D721Med (cell line): ENCODE measurements at regions not wholly inside any gene's neighbourhood (a gene's known extent, or its start where the extent isn't known, plus 50 kb on each side); places are given as distances from the start of the nearest gene placed in this dataset.

Experiments used
- DNase-seq: peaks from one replicate; pipeline ENCODE4 v3.0.0; 2011; ENCODE audit warnings: low spot score; ENCODE audit not compliant: insufficient read length
- FAIRE-seq: peaks from 2 replicates; lab custom pipeline; 2011; peaks lifted over from hg19 to GRCh38; lab: Jason Lieb, UNC
- CTCF ChIP-seq: IDR thresholded peaks from 2 replicates; pipeline ENCODE4 v1.5.1; 2012; ENCODE audit warnings: mild to moderate bottlenecking, control low read depth; ENCODE audit not compliant: insufficient read depth; ENCODE audit errors: missing control alignments

DNA sequence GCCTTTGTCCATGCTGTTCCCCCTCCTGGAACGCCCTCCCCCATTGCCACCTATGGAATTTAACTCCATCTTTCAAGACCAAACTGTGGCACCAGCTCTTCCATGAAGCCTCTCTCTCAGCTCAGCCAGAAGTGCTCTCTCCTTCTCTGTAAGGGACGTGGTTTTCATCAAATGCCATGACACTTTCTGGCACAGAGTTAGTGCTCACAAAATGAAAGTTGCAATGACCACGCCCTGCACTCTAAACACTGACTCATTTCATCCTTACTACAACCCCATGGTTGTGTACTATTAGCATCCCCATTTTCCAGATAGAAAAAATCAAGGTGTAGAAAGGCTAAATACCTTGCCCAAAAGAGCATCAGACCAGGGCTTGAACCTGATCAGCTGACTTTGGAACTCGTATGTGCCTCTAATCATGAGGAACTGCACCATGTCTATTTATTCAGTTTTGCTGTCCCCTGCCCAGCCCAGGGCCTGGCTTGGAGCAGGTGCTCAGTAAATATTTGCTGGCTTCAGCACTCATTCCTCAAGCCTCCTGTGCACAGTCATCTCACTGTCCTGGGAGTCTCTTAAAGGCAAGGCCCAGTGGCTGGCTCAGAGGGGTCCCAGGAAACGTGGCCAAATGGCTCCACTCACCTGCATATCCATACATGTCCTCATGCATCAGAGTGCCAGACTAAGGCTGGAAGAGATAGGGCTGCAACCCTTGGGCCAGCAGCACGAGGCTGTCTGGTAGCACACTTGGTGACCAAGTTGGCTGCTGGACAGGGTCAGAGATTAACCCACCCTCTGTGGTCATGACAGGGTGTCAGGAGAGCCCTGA, 77.9 kb downstream of the MRPL14 start:
- DNase-seq: no peak
- FAIRE-seq: no peak
- TF ChIP-seq CTCF: no peak

DNA sequence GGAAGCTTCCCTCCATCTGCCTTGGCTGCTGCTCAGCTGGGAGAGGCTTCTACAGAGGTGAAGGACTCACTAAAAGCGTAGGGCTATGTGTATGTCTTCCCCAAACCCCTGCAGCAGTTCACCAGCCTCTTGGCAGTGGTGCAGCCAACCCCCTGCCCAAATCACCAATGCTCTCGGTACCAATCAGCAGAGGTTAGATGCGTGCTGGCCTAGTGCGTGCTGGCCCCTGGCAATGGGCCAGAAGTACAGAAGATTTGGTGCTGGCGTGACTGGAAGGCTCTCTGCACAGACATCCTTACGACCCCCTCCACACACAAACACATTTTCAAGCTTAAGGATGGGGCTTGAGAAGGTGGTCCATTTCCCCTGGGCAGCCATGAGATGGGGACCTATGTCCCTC, 79.0 kb downstream of the MRPL14 start:
- TF ChIP-seq CTCF: no peak
- no peak for DNase-seq
- no peak for FAIRE-seq

DNA sequence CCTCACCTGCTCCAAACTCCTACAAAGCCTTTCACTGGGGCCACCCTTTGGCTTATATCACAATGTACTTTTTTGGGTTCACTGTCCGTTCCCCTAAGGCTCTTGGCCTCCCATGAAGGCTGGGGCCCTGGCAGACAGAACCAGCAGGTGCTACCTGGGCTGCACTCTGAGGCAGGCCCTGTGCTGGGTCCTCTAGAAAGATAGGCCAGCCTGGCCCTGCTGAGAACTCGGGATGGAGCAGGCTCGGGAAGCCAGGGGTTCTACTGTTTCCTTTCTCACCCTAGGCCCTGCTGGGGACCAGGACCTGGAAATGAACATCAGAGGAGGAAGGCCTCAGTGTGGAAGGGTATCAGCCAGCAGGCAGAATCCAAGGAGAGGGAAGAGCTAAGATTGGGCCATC, 79.5 kb downstream of the MRPL14 start:
- DNase-seq (no peak), FAIRE-seq (no peak)
- TF ChIP-seq CTCF: no peak

DNA sequence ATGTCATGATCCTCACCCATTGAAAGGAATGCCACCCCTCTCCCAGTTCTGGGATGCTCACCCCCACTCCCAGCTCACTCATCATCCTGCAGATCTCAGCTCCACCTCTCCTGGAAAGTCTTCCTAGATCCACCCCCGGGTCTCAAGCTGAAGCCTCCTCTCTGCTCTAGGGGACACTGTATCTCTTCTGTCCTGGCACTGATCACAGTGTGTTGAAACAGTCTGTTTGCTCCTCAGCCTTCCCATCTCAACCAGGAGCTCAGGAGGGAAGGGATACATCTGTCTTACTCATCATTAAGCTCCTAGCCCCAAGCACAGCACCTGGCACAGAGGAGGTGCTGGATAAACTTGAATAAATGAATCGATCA, 80.1 kb downstream of the MRPL14 start:
- TF ChIP-seq CTCF: no peak
- FAIRE-seq (no peak), DNase-seq (no peak)

DNA sequence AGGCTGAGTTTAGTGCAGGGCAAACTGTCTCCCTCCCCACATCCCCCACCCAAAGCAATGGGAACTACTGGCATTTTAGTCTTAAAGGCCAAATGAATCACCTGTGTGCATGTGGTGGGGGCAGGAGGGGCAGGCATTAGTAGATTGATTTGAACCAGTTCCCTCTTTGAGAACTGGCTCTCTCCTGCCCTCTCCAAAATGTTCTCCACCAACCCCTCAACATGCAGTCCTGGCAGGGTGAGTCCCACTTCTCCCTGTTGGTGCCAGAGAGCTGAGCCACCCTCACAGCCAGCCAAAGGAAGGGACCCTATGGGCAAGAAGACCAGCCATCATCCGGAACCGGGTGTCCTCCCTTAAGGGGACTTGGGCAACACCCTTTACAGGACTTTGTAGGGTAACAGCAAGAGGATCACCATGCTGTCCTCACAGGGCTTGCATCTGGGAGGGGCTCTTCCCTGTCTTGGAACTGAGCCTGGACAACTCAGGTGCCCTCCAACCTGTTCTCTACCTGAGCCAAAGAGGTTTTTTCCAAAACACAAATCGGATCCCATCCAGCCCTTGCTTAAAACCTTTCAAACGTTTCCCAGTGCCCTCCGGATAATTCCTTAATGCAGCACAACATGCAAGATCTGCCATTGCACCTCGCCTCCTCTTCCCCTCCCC, 80.6 kb downstream of the MRPL14 start:
- TF ChIP-seq CTCF: no peak
- no peak for FAIRE-seq
- no peak for DNase-seq

- no peak for DNase-seq
- no peak for TF ChIP-seq CTCF
- FAIRE-seq: no peak
Measured at GRCh38 chr6:44045672-44046015, 81.6 kb downstream of the MRPL14 start.

GRCh38 chr6:44044940-44045671, 82.1 kb downstream of the MRPL14 start:
- no peak for TF ChIP-seq CTCF
- DNase-seq (no peak), FAIRE-seq (no peak)
